ENCODE measurements at regions not wholly inside any gene's neighbourhood (a gene's known extent, or its start where the extent isn't known, plus 50 kb on each side); places are given as distances from the start of the nearest gene placed in this dataset.

GRCh38 chr9:18281291-18281690 is 192.7 kb upstream of the ADAMTSL1 start:
- no peaks in the 10 kb centered on the region for H3K4me1 ChIP-seq (ENCODE audit: control insufficient read depth in 2 of 2, insufficient read depth in 1 of 2, low read depth in 1 of 2, low read length in 2 of 2)
- H2AFZ ChIP-seq (ENCODE audit: low read length), result no peak overlapping the region
- H3K18ac ChIP-seq (ENCODE audit: low read length), result no peak overlapping the region
- no peak overlapping the region for H2BK12ac ChIP-seq (ENCODE audit: low read length)
- no peak for DNase-seq (ENCODE audit: low spot score)
- H3K79me1 ChIP-seq (ENCODE audit: low read depth, low read length), result no peaks in the 10 kb centered on the region
- no peak overlapping the region for H3K23ac ChIP-seq (ENCODE audit: low read depth, low read length, poor library complexity)
- no peak overlapping the region for H2AK5ac ChIP-seq (ENCODE audit: low read depth, low read length)
- no peak overlapping the region for H3K4me3 ChIP-seq (ENCODE audit: low read length in 2 of 2)
- no CpG with 5 or more reads among the region's 8 CpGs for WGBS, 2 donors (ENCODE audit: extremely low coverage in 2 of 2, insufficient read length in 2 of 2, insufficient replicate concordance in 1 of 2)
- no peaks in the 10 kb centered on the region for H3K27me3 ChIP-seq (ENCODE audit: control insufficient read depth in 3 of 3, insufficient read depth in 3 of 3, low read depth in 1 of 3, low read length in 3 of 3)
- H3K9ac ChIP-seq (ENCODE audit: low read depth, low read length, poor library complexity), result no peak overlapping the region
- peaks cover 3 to 5% of the 10 kb centered on the region in 2 donors for H3K9me3 ChIP-seq (replicated peaks in 1 of 2; ENCODE audit: control insufficient read depth in 2 of 2, insufficient read depth in 1 of 2, low read depth in 1 of 2, low read length in 2 of 2)
- no peak overlapping the region for H4K8ac ChIP-seq (ENCODE audit: low read depth, low read length)
- H3K4ac ChIP-seq (ENCODE audit: low read length), result no peak overlapping the region
- H4K91ac ChIP-seq (ENCODE audit: low read depth, low read length, poor library complexity), result no peak overlapping the region
- H3K36me3 ChIP-seq (replicated peaks in 1 of 2; ENCODE audit: control insufficient read depth in 2 of 2, insufficient read depth in 2 of 2, low read length in 2 of 2), result peaks cover 0 to 1% of the 10 kb centered on the region in 2 donors
- H3K14ac ChIP-seq (ENCODE audit: low read length), result no peak overlapping the region
- no peak overlapping the region for H2BK5ac ChIP-seq (ENCODE audit: low read length)
- no peak overlapping the region for H2BK15ac ChIP-seq (ENCODE audit: low read length)
- H3K4me2 ChIP-seq (ENCODE audit: insufficient read depth, low read length, poor library complexity, severe bottlenecking), result no peak overlapping the region
- H3K27ac ChIP-seq (replicated peaks; ENCODE audit: low read length), result no peak overlapping the region
- H2BK120ac ChIP-seq (ENCODE audit: low read depth, low read length), result no peak overlapping the region

GRCh38 chr9:18294229-18294628 is 179.7 kb upstream of the ADAMTSL1 start:
- Histone ChIP-seq H2BK12ac (ENCODE audit: low read length) (no peak overlapping the region), H3K9ac (ENCODE audit: low read depth, low read length, poor library complexity) (no peak overlapping the region), H3K4me3 (ENCODE audit: low read length in 2 of 2) (no peak overlapping the region), H3K79me1 (ENCODE audit: low read depth, low read length) (no peaks in the 10 kb centered on the region), H3K18ac (ENCODE audit: low read length) (peak overlapping the region; percentile 48), H3K4me2 (ENCODE audit: insufficient read depth, low read length, poor library complexity, severe bottlenecking) (no peak overlapping the region), H3K27ac (replicated peaks; ENCODE audit: low read length) (no peak overlapping the region), H4K91ac (ENCODE audit: low read depth, low read length, poor library complexity) (no peak overlapping the region), H2AK5ac (ENCODE audit: low read depth, low read length) (no peak overlapping the region), H3K4me1 (ENCODE audit: control insufficient read depth in 2 of 2, insufficient read depth in 1 of 2, low read depth in 1 of 2, low read length in 2 of 2) (no peaks in the 10 kb centered on the region), H4K8ac (ENCODE audit: low read depth, low read length) (no peak overlapping the region), H2BK5ac (ENCODE audit: low read length) (no peak overlapping the region), H3K27me3 (ENCODE audit: control insufficient read depth in 3 of 3, insufficient read depth in 3 of 3, low read depth in 1 of 3, low read length in 3 of 3) (no peaks in the 10 kb centered on the region), H2BK120ac (ENCODE audit: low read depth, low read length) (no peak overlapping the region), H3K4ac (ENCODE audit: low read length) (no peak overlapping the region), H2BK15ac (ENCODE audit: low read length) (no peak overlapping the region), H3K9me3 (replicated peaks in 1 of 2; ENCODE audit: control insufficient read depth in 2 of 2, insufficient read depth in 1 of 2, low read depth in 1 of 2, low read length in 2 of 2) (no peaks in the 10 kb centered on the region), H3K36me3 (replicated peaks in 1 of 2; ENCODE audit: control insufficient read depth in 2 of 2, insufficient read depth in 2 of 2, low read length in 2 of 2) (no peaks in the 10 kb centered on the region), H3K23ac (ENCODE audit: low read depth, low read length, poor library complexity) (no peak overlapping the region), H2AFZ (ENCODE audit: low read length) (no peak overlapping the region), H3K14ac (ENCODE audit: low read length) (no peak overlapping the region)
- no CpG with 5 or more reads among the region's 1 CpG for WGBS, 2 donors (ENCODE audit: extremely low coverage in 2 of 2, insufficient read length in 2 of 2, insufficient replicate concordance in 1 of 2)
- DNase-seq (ENCODE audit: low spot score), result no peak

- H2AK5ac ChIP-seq (ENCODE audit: low read depth, low read length), result no peak overlapping the region
- no peak overlapping the region for H2BK15ac ChIP-seq (ENCODE audit: low read length)
- H4K91ac ChIP-seq (ENCODE audit: low read depth, low read length, poor library complexity), result no peak overlapping the region
- H2AFZ ChIP-seq (ENCODE audit: low read length), result peak overlapping the region; percentile 51
- no peak overlapping the region for H3K4ac ChIP-seq (ENCODE audit: low read length)
- H3K79me1 ChIP-seq (ENCODE audit: low read depth, low read length), result no peaks in the 10 kb centered on the region
- no peak overlapping the region for H2BK120ac ChIP-seq (ENCODE audit: low read depth, low read length)
- no peak overlapping the region for H2BK12ac ChIP-seq (ENCODE audit: low read length)
- H3K4me3 ChIP-seq (ENCODE audit: low read length in 2 of 2), result no peak overlapping the region
- H3K9ac ChIP-seq (ENCODE audit: low read depth, low read length, poor library complexity), result no peak overlapping the region
- no peak overlapping the region for H3K18ac ChIP-seq (ENCODE audit: low read length)
- H3K9me3 ChIP-seq (replicated peaks in 1 of 2; ENCODE audit: control insufficient read depth in 2 of 2, insufficient read depth in 1 of 2, low read depth in 1 of 2, low read length in 2 of 2), result no peaks in the 10 kb centered on the region
- no peaks in the 10 kb centered on the region for H3K4me1 ChIP-seq (ENCODE audit: control insufficient read depth in 2 of 2, insufficient read depth in 1 of 2, low read depth in 1 of 2, low read length in 2 of 2)
- DNase-seq (ENCODE audit: low spot score), result no peak
- H3K36me3 ChIP-seq (replicated peaks in 1 of 2; ENCODE audit: control insufficient read depth in 2 of 2, insufficient read depth in 2 of 2, low read length in 2 of 2), result no peaks in the 10 kb centered on the region
- no CpG with 5 or more reads among the region's 1 CpG for WGBS, 2 donors (ENCODE audit: extremely low coverage in 2 of 2, insufficient read length in 2 of 2, insufficient replicate concordance in 1 of 2)
- no peak overlapping the region for H3K27ac ChIP-seq (replicated peaks; ENCODE audit: low read length)
- H3K23ac ChIP-seq (ENCODE audit: low read depth, low read length, poor library complexity), result no peak overlapping the region
- no peak overlapping the region for H4K8ac ChIP-seq (ENCODE audit: low read depth, low read length)
- H3K4me2 ChIP-seq (ENCODE audit: insufficient read depth, low read length, poor library complexity, severe bottlenecking), result no peak overlapping the region
- H3K27me3 ChIP-seq (ENCODE audit: control insufficient read depth in 3 of 3, insufficient read depth in 3 of 3, low read depth in 1 of 3, low read length in 3 of 3), result no peaks in the 10 kb centered on the region
- H2BK5ac ChIP-seq (ENCODE audit: low read length), result no peak overlapping the region
- no peak overlapping the region for H3K14ac ChIP-seq (ENCODE audit: low read length)
These were observed 177.3 kb upstream of the ADAMTSL1 start for GRCh38 chr9:18296702-18297055.

- Histone ChIP-seq H3K23ac (ENCODE audit: low read depth, low read length, poor library complexity) (no peak overlapping the region), H2AFZ (ENCODE audit: low read length) (peak overlapping the region; percentile 51), H2BK12ac (ENCODE audit: low read length) (no peak overlapping the region), H3K79me1 (ENCODE audit: low read depth, low read length) (no peaks in the 10 kb centered on the region), H2BK5ac (ENCODE audit: low read length) (no peak overlapping the region), H3K14ac (ENCODE audit: low read length) (no peak overlapping the region), H3K18ac (ENCODE audit: low read length) (no peak overlapping the region), H4K8ac (ENCODE audit: low read depth, low read length) (no peak overlapping the region), H3K4me1 (ENCODE audit: control insufficient read depth in 2 of 2, insufficient read depth in 1 of 2, low read depth in 1 of 2, low read length in 2 of 2) (no peaks in the 10 kb centered on the region), H3K36me3 (replicated peaks in 1 of 2; ENCODE audit: control insufficient read depth in 2 of 2, insufficient read depth in 2 of 2, low read length in 2 of 2) (no peaks in the 10 kb centered on the region), H2AK5ac (ENCODE audit: low read depth, low read length) (no peak overlapping the region), H2BK120ac (ENCODE audit: low read depth, low read length) (no peak overlapping the region), H3K4ac (ENCODE audit: low read length) (no peak overlapping the region), H3K27me3 (ENCODE audit: control insufficient read depth in 3 of 3, insufficient read depth in 3 of 3, low read depth in 1 of 3, low read length in 3 of 3) (no peaks in the 10 kb centered on the region), H3K9me3 (replicated peaks in 1 of 2; ENCODE audit: control insufficient read depth in 2 of 2, insufficient read depth in 1 of 2, low read depth in 1 of 2, low read length in 2 of 2) (no peaks in the 10 kb centered on the region), H3K4me3 (ENCODE audit: low read length in 2 of 2) (no peak overlapping the region), H3K4me2 (ENCODE audit: insufficient read depth, low read length, poor library complexity, severe bottlenecking) (no peak overlapping the region), H3K27ac (replicated peaks; ENCODE audit: low read length) (no peak overlapping the region), H4K91ac (ENCODE audit: low read depth, low read length, poor library complexity) (no peak overlapping the region), H3K9ac (ENCODE audit: low read depth, low read length, poor library complexity) (no peak overlapping the region), H2BK15ac (ENCODE audit: low read length) (no peak overlapping the region)
- DNase-seq (ENCODE audit: low spot score), result no peak
- WGBS, 2 donors (ENCODE audit: extremely low coverage in 2 of 2, insufficient read length in 2 of 2, insufficient replicate concordance in 1 of 2), result no CpG with 5 or more reads among the region's 9 CpGs
These were observed 176.7 kb upstream of the ADAMTSL1 start for GRCh38 chr9:18297056-18297841.
